PC-9 (cell line): ENCODE measurements at regions not wholly inside any gene's neighbourhood (a gene's known extent, or its start where the extent isn't known, plus 50 kb on each side); places are given as distances from the start of the nearest gene placed in this dataset.
A peak's percentile ranks its signal among the peaks of the same experiment; 100 is the strongest.

Experiments used
- BruUV-seq: library from RNA; stranded (reverse); fragments of 400-500 nt; replicated peaks from 2 replicates; lab custom pipeline; 2021; lab: Mats Ljungman, UMichigan
- CTCF ChIA-PET: fragments of 300-600 bp; sonication (Branson Sonifier 250); formaldehyde crosslinking; loops from one replicate; lab custom pipeline; 2022; ENCODE audit warnings: antibody characterized with exemption; lab: Charles Lee
- POLR2A ChIA-PET: fragments of 300-600 bp; sonication (Branson Sonifier 250); formaldehyde crosslinking; loops from one replicate; lab custom pipeline; 2022; ENCODE audit warnings: antibody characterized with exemption; ENCODE audit not compliant: unreplicated experiment; lab: Charles Lee
- DNase-seq, 2 experiments: peaks; one replicate each; pipeline versions ENCODE4 v3.0.0 to v3.0.0-alpha.2; 2015 to 2022; ENCODE audit warnings: mixed read lengths in 1 of 2
- H2AFZ ChIP-seq: fragments of 200-600 bp; sonication (generic); 2 replicates; pipeline ENCODE4 v1.8.1; 2017; ENCODE audit warnings: antibody characterized with exemption
- H3F3A ChIP-seq: fragments of 200-600 bp; sonication (generic); 2 replicates; pipeline ENCODE4 v1.8.1; 2017; ENCODE audit warnings: antibody characterized with exemption, mild to moderate bottlenecking, low read depth; ENCODE audit not compliant: insufficient read depth
- H3K27ac ChIP-seq: fragments of 200-600 bp; sonication (generic); 2 replicates; pipeline ENCODE4 v1.6.1; 2016; ENCODE audit warnings: mixed run types
- H3K27me3 ChIP-seq: fragments of 200-600 bp; sonication (generic); 2 replicates; pipeline ENCODE4 v1.6.1; 2016; ENCODE audit warnings: low read depth, mixed run types; ENCODE audit not compliant: insufficient read depth
- H3K36me3 ChIP-seq: fragments of 200-600 bp; sonication (generic); 2 replicates; pipeline ENCODE4 v1.6.1; 2016; ENCODE audit warnings: low read depth, mixed run types
- H3K4me1 ChIP-seq: fragments of 200-600 bp; sonication (generic); replicated peaks from 2 replicates; pipeline ENCODE4 v1.6.1; 2016; ENCODE audit warnings: mixed run types; ENCODE audit not compliant: insufficient read depth
- H3K4me2 ChIP-seq: fragments of 200-600 bp; sonication (generic); 2 replicates; pipeline ENCODE4 v1.6.1; 2017; ENCODE audit warnings: mixed run types
- H3K4me3 ChIP-seq: fragments of 200-600 bp; sonication (generic); 2 replicates; pipeline ENCODE4 v1.6.1; 2016; ENCODE audit warnings: mixed run types
- H3K79me2 ChIP-seq: fragments of 200-600 bp; sonication (generic); 2 replicates; pipeline ENCODE4 v1.6.1; 2017; ENCODE audit warnings: low read depth, mixed run types
- H3K9me2 ChIP-seq: fragments of 200-600 bp; sonication (generic); 2 replicates; pipeline ENCODE4 v1.8.1; 2017; ENCODE audit warnings: mild to moderate bottlenecking; ENCODE audit not compliant: insufficient read depth
- H3K9me3 ChIP-seq: fragments of 200-600 bp; sonication (generic); 2 replicates; pipeline ENCODE4 v1.8.1; 2016; ENCODE audit warnings: low read depth; ENCODE audit not compliant: insufficient read depth
- H4K20me1 ChIP-seq: fragments of 200-600 bp; sonication (generic); 2 replicates; pipeline ENCODE4 v1.8.1; 2017; ENCODE audit not compliant: insufficient read depth
- EZH2 ChIP-seq: fragments of 200-600 bp; sonication (generic); IDR thresholded peaks from 2 replicates; pipeline ENCODE4 v1.8.0; 2017; ENCODE audit warnings: antibody characterized with exemption, low read depth
- intact Hi-C: fragments of 100-400 bp; cut with micrococcal nuclease; formaldehyde crosslinking; loops from one replicate; pipeline ENCODE4 v1.10.0; 2022; ENCODE audit not compliant: unreplicated experiment
- TF ChIP-seq, protein P1 (sequence below): fragments of 200-600 bp; sonication (generic); conservative IDR thresholded peaks from 2 replicates; pipeline ENCODE4 v1.6.1; 2017; ENCODE audit warnings: mixed run types, antibody characterized with exemption, mild to moderate bottlenecking, moderate library complexity

DNA sequence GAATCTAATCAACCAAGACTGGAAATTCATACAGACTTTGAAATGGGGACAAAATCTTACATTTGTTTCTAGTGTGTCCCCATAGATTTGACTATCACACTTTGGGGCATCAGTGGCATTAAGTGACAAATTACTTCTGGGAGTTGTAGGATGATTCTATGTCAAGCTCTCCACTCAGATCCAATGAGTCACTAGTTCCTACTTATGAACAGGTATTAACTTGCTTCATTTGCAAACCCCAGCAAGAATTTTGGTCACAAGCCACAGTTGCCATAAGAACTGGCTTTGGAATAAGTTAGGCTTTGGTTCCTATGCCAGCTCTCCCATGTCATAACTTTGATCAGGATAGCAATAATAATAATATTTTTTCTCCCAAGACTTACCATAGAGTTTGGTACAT is 77.6 kb upstream of the PTPRK start:
- H3K4me1 ChIP-seq, result peaks cover 52% of the 10 kb centered on the region
- H3K36me3 ChIP-seq, result no peaks in the 10 kb centered on the region
- H3F3A ChIP-seq, result peaks cover 35% of the 10 kb centered on the region
- intact Hi-C loops, result loop anchor here (1.0 kb wide), 3 partner anchors 28 to 78 kb away; partner anchors contain the start of gene PTPRK
- ChIA-PET CTCF (no interaction called here), POLR2A (no interaction called here)
- H3K9me3 ChIP-seq, result peaks cover 9% of the 10 kb centered on the region; the same call in 1 of the 2 replicates
- H3K4me3 ChIP-seq, result no peak overlapping the region
- H3K9me2 ChIP-seq, result no peaks in the 10 kb centered on the region
- TF ChIP-seq, protein P1, sequence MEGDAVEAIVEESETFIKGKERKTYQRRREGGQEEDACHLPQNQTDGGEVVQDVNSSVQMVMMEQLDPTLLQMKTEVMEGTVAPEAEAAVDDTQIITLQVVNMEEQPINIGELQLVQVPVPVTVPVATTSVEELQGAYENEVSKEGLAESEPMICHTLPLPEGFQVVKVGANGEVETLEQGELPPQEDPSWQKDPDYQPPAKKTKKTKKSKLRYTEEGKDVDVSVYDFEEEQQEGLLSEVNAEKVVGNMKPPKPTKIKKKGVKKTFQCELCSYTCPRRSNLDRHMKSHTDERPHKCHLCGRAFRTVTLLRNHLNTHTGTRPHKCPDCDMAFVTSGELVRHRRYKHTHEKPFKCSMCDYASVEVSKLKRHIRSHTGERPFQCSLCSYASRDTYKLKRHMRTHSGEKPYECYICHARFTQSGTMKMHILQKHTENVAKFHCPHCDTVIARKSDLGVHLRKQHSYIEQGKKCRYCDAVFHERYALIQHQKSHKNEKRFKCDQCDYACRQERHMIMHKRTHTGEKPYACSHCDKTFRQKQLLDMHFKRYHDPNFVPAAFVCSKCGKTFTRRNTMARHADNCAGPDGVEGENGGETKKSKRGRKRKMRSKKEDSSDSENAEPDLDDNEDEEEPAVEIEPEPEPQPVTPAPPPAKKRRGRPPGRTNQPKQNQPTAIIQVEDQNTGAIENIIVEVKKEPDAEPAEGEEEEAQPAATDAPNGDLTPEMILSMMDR, result no peak
- no peak for TF ChIP-seq EZH2
- H3K4me2 ChIP-seq, result peak overlapping the region; percentile 52
- H3K27ac ChIP-seq, result peak overlapping the region; percentile 81
- no peaks in the 10 kb centered on the region for H3K27me3 ChIP-seq
- no peaks in the 10 kb centered on the region for H4K20me1 ChIP-seq
- DNase-seq, result peak in 1 of 2 experiments; percentile 48
- H3K79me2 ChIP-seq, result no peaks in the 10 kb centered on the region
- BruUV-seq, result TSS peak; percentile 43
- no peak overlapping the region for H2AFZ ChIP-seq

DNA sequence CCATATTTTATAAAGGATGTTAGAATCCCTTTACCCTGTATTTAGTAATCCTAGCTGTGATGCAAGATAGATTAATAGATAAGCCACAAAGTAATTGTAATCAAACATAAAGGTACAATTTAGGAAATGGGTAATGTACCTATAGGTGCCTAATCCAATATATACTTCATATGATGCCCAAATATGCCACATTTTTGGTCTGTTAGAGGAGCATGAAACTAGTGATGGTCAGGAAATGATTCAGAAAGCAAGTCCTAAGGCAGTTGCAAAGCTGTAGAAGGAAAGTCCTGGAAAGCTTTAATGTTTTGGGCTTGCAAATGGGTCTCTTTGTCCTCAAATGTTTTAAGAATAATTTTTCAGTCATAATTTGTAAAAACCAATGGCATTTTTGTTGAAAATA is 76.6 kb upstream of the PTPRK start:
- no peaks in the 10 kb centered on the region for H3K27me3 ChIP-seq
- H3K4me1 ChIP-seq, result peaks cover 52% of the 10 kb centered on the region
- POLR2A ChIA-PET, result no interaction called here

DNA sequence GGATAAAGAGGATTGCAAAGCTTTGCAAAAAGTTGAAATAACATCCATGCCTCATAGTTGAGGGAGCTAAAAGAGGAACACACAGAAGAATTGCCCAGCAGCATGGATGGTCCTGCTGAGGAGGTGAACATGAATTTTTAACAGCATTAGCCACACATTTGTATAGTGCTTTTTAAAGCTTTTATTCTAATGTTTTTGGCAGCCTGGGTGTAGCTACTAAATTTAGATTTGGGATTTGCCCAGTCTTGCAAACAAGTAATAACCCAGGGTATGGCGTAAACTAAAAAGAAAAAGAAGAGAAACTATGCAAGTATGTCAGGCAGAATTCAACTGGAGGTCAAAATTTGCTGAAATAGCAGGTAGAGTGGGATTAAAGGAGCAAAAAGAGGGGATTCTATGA is 75.1 kb upstream of the PTPRK start:
- Histone ChIP-seq H3K9me2 (no peaks in the 10 kb centered on the region), H3K79me2 (no peaks in the 10 kb centered on the region), H3K4me1 (peaks cover 43% of the 10 kb centered on the region), H3K4me3 (no peak overlapping the region), H3K9me3 (peaks cover 17% of the 10 kb centered on the region; the same call in 1 of the 2 replicates), H4K20me1 (no peaks in the 10 kb centered on the region), H3K27ac (no peak overlapping the region), H3F3A (peaks cover 27% of the 10 kb centered on the region), H3K27me3 (no peaks in the 10 kb centered on the region), H3K36me3 (no peaks in the 10 kb centered on the region), H2AFZ (no peak overlapping the region), H3K4me2 (no peak overlapping the region)
- BruUV-seq, result no TSS peak
- TF ChIP-seq EZH2, result no peak
- TF ChIP-seq, protein P1, result no peak
- DNase-seq, result no peak
- ChIA-PET CTCF (no interaction called here), POLR2A (no interaction called here)
- intact Hi-C loops, result no loop called here

More for the DNA sequence above, 76.6 kb upstream of the PTPRK start:
- intact Hi-C loops, result no loop called here
- no TSS peak for BruUV-seq
- DNase-seq, result no peak
- TF ChIP-seq, protein P1, result no peak
- TF ChIP-seq EZH2, result no peak
- Histone ChIP-seq H3K27ac (no peak overlapping the region), H3K9me3 (peaks cover 9% of the 10 kb centered on the region; the same call in 1 of the 2 replicates), H2AFZ (no peak overlapping the region; the same call in 1 of the 2 replicates), H3K9me2 (no peaks in the 10 kb centered on the region), H3K4me3 (no peak overlapping the region), H3K36me3 (no peaks in the 10 kb centered on the region), H3K79me2 (no peaks in the 10 kb centered on the region), H3F3A (peaks cover 35% of the 10 kb centered on the region), H3K4me2 (0 out of 2 replicates have a peak overlapping the region, but pooled peaks have one; percentile 10), H4K20me1 (no peaks in the 10 kb centered on the region)
- CTCF ChIA-PET, result no interaction called here
